ENCODE measurements at regions not wholly inside any gene's neighbourhood (a gene's known extent, or its start where the extent isn't known, plus 50 kb on each side); places are given as distances from the start of the nearest gene placed in this dataset.

GRCh38 chr3:154059833-154060232 is 61.4 kb upstream of the ARHGEF26 start:
- in situ Hi-C loops (cut with HindIII; ENCODE audit: low pct_ligation_motif_present, low sequenced_read_pairs), result no loop called here
- H3K36me3 ChIP-seq (replicated peaks), result no peaks in the 10 kb centered on the region
- H3K4me3 ChIP-seq (ENCODE audit: low read depth, low read length), result no peak overlapping the region
- no peak overlapping the region for H3K27ac ChIP-seq
- no peaks in the 10 kb centered on the region for H3K27me3 ChIP-seq (replicated peaks)
- no peak for DNase-seq
- no peak for TF ChIP-seq CTCF (IDR thresholded peaks at IDR 0.05; ENCODE audit: low read depth, low read length, missing control alignments)

GRCh38 chr3:154060238-154061000 is 60.8 kb upstream of the ARHGEF26 start:
- no peak for TF ChIP-seq CTCF (IDR thresholded peaks at IDR 0.05; ENCODE audit: low read depth, low read length, missing control alignments)
- no peaks in the 10 kb centered on the region for H3K27me3 ChIP-seq (replicated peaks)
- DNase-seq, result peak; percentile 55
- H3K27ac ChIP-seq, result peak overlapping the region; percentile 25
- H3K36me3 ChIP-seq (replicated peaks), result no peaks in the 10 kb centered on the region
- in situ Hi-C loops (cut with HindIII; ENCODE audit: low pct_ligation_motif_present, low sequenced_read_pairs), result no loop called here
- no peak overlapping the region for H3K4me3 ChIP-seq (ENCODE audit: low read depth, low read length)

GRCh38 chr3:154061001-154061370 is 60.2 kb upstream of the ARHGEF26 start:
- no peaks in the 10 kb centered on the region for H3K36me3 ChIP-seq (replicated peaks)
- no peak for TF ChIP-seq CTCF (IDR thresholded peaks at IDR 0.05; ENCODE audit: low read depth, low read length, missing control alignments)
- no peak overlapping the region for H3K4me3 ChIP-seq (ENCODE audit: low read depth, low read length)
- in situ Hi-C loops (cut with HindIII; ENCODE audit: low pct_ligation_motif_present, low sequenced_read_pairs), result no loop called here
- no peaks in the 10 kb centered on the region for H3K27me3 ChIP-seq (replicated peaks)
- peak overlapping the region; percentile 25 for H3K27ac ChIP-seq
- DNase-seq, result no peak

GRCh38 chr3:154062513-154062912 is 58.7 kb upstream of the ARHGEF26 start:
- TF ChIP-seq CTCF (IDR thresholded peaks at IDR 0.05; ENCODE audit: low read depth, low read length, missing control alignments), result no peak
- no peaks in the 10 kb centered on the region for H3K36me3 ChIP-seq (replicated peaks)
- H3K4me3 ChIP-seq (ENCODE audit: low read depth, low read length), result no peak overlapping the region
- in situ Hi-C loops (cut with HindIII; ENCODE audit: low pct_ligation_motif_present, low sequenced_read_pairs), result no loop called here
- no peaks in the 10 kb centered on the region for H3K27me3 ChIP-seq (replicated peaks)
- no peak overlapping the region for H3K27ac ChIP-seq
- DNase-seq, result no peak

- no peak overlapping the region for H3K4me3 ChIP-seq (ENCODE audit: low read depth, low read length)
- no peaks in the 10 kb centered on the region for H3K36me3 ChIP-seq (replicated peaks)
- no peaks in the 10 kb centered on the region for H3K27me3 ChIP-seq (replicated peaks)
- H3K27ac ChIP-seq, result no peak overlapping the region
- DNase-seq, result no peak
- no peak for TF ChIP-seq CTCF (IDR thresholded peaks at IDR 0.05; ENCODE audit: low read depth, low read length, missing control alignments)
- in situ Hi-C loops (cut with HindIII; ENCODE audit: low pct_ligation_motif_present, low sequenced_read_pairs), result no loop called here
These were observed 50.0 kb upstream of the ARHGEF26 start for GRCh38 chr3:154071146-154071545.
